DOHH2 (cell line): ENCODE measurements at regions not wholly inside any gene's neighbourhood (a gene's known extent, or its start where the extent isn't known, plus 50 kb on each side); places are given as distances from the start of the nearest gene placed in this dataset.
"Not testable (repeated sequence)": the region's sequence is repeated elsewhere in the genome, so short reads cannot be mapped to it uniquely, and the experiment has no call there.

Experiments
- H3F3A ChIP-seq: fragments of 200-600 bp; sonication (generic), shearing (Covaris generic); 2 replicates; pipeline ENCODE4 v1.6.0; 2016; ENCODE audit warnings: antibody characterized with exemption, mild to moderate bottlenecking; ENCODE audit not compliant: control insufficient read depth, insufficient read depth
- H3K27ac ChIP-seq: fragments of 200-600 bp; sonication (generic); 2 replicates; pipeline ENCODE4 v1.5.1; 2014; ENCODE audit warnings: low read depth, mild to moderate bottlenecking, low read length, moderate library complexity
- H3K27me3 ChIP-seq: fragments of 200-600 bp; sonication (generic); 2 replicates; pipeline ENCODE4 v1.6.1; 2014; ENCODE audit warnings: mild to moderate bottlenecking, low read length, mixed read lengths; ENCODE audit not compliant: control insufficient read depth
- H3K36me3 ChIP-seq: fragments of 200-600 bp; sonication (generic); 2 replicates; pipeline ENCODE4 v1.6.1; 2014; ENCODE audit warnings: mild to moderate bottlenecking, low read length, moderate library complexity, mixed read lengths; ENCODE audit not compliant: control insufficient read depth
- H3K4me1 ChIP-seq: fragments of 200-600 bp; sonication (generic); 2 replicates; pipeline ENCODE4 v1.6.1; 2014; ENCODE audit warnings: mild to moderate bottlenecking, low read length, mixed read lengths; ENCODE audit not compliant: control insufficient read depth
- H3K4me2 ChIP-seq: fragments of 200-600 bp; sonication (generic); 2 replicates; pipeline ENCODE4 v1.6.0; 2014; ENCODE audit warnings: mild to moderate bottlenecking, low read length, moderate library complexity
- H3K4me3 ChIP-seq: fragments of 200-600 bp; sonication (generic); 2 replicates; pipeline ENCODE4 v1.5.1; 2014; ENCODE audit warnings: mild to moderate bottlenecking, low read length, mixed read lengths
- H3K79me2 ChIP-seq: fragments of 200-600 bp; sonication (generic); 2 replicates; pipeline ENCODE4 v1.6.1; 2014; ENCODE audit warnings: mild to moderate bottlenecking, low read length, mixed read lengths; ENCODE audit not compliant: control insufficient read depth
- H3K9me2 ChIP-seq: fragments of 200-600 bp; sonication (generic); replicated peaks from 2 replicates; pipeline ENCODE4 v1.6.1; 2014; ENCODE audit warnings: mild to moderate bottlenecking, low read length, mixed read lengths; ENCODE audit not compliant: control insufficient read depth
- H3K9me3 ChIP-seq: fragments of 200-600 bp; sonication (generic); 2 replicates; pipeline ENCODE4 v1.6.1; 2014; ENCODE audit warnings: antibody characterized with exemption, low read length, mixed read lengths; ENCODE audit not compliant: control insufficient read depth, insufficient read depth
- H4K20me1 ChIP-seq: fragments of 200-600 bp; sonication (generic); 2 replicates; pipeline ENCODE4 v1.6.0; 2014; ENCODE audit warnings: low read depth, mild to moderate bottlenecking, antibody characterized with exemption, low read length, moderate library complexity; ENCODE audit not compliant: control insufficient read depth, insufficient read depth
- CTCF ChIP-seq: fragments of 200-600 bp; sonication (generic); IDR thresholded peaks from one replicate; pipeline ENCODE4 v1.5.1; 2014; ENCODE audit warnings: antibody characterized with exemption, mild to moderate bottlenecking, low read depth, low read length; ENCODE audit not compliant: poor library complexity, severe bottlenecking
- EZH2phosphoT487 ChIP-seq: fragments of 200-600 bp; sonication (generic); IDR thresholded peaks from 2 replicates; pipeline ENCODE4 v1.6.1; 2017; ENCODE audit warnings: borderline replicate concordance, mild to moderate bottlenecking, antibody characterized with exemption, low read length, moderate library complexity, mixed read lengths

- Histone ChIP-seq H3K4me3 (no peak overlapping the region), H3K4me2 (no peak overlapping the region), H3K27me3 (no peaks in the 10 kb centered on the region), H3K27ac (no peak overlapping the region), H3K79me2 (no peaks in the 10 kb centered on the region), H4K20me1 (no peaks in the 10 kb centered on the region), H3K4me1 (no peaks in the 10 kb centered on the region), H3K36me3 (no peaks in the 10 kb centered on the region), H3F3A (no peaks in the 10 kb centered on the region), H3K9me3 (no peaks in the 10 kb centered on the region), H3K9me2 (no peaks in the 10 kb centered on the region)
- no peak for TF ChIP-seq EZH2phosphoT487
- TF ChIP-seq CTCF: no peak
These were observed 200.4 kb upstream of the AVPR1A start for GRCh38 chr12:63351370-63351769.

- H3K4me2 ChIP-seq: no peak overlapping the region
- no peak overlapping the region for H3K4me3 ChIP-seq
- no peaks in the 10 kb centered on the region for H3F3A ChIP-seq
- no peaks in the 10 kb centered on the region for H3K27me3 ChIP-seq
- H3K9me3 ChIP-seq: no peaks in the 10 kb centered on the region
- no peaks in the 10 kb centered on the region for H3K79me2 ChIP-seq
- H4K20me1 ChIP-seq: no peaks in the 10 kb centered on the region
- no peaks in the 10 kb centered on the region for H3K4me1 ChIP-seq
- H3K9me2 ChIP-seq: no peaks in the 10 kb centered on the region
- TF ChIP-seq EZH2phosphoT487: no peak
- TF ChIP-seq CTCF: no peak
- H3K27ac ChIP-seq: no peak overlapping the region
- H3K36me3 ChIP-seq: no peaks in the 10 kb centered on the region
These were observed 197.6 kb upstream of the AVPR1A start for GRCh38 chr12:63348556-63348955.

GRCh38 chr12:63337158-63337557 is 186.2 kb upstream of the AVPR1A start:
- not testable (repeated sequence) for H3K79me2 ChIP-seq

GRCh38 chr12:63326260-63326659 is 175.3 kb upstream of the AVPR1A start:
- H3K4me3 ChIP-seq: no peak overlapping the region
- TF ChIP-seq EZH2phosphoT487 (no peak), CTCF (no peak)
- no peaks in the 10 kb centered on the region for H3K9me2 ChIP-seq
- H3K27me3 ChIP-seq: no peaks in the 10 kb centered on the region
- H3K79me2 ChIP-seq: no peaks in the 10 kb centered on the region
- H4K20me1 ChIP-seq: no peaks in the 10 kb centered on the region
- H3K4me1 ChIP-seq: no peaks in the 10 kb centered on the region
- no peak overlapping the region for H3K4me2 ChIP-seq
- no peak overlapping the region for H3K27ac ChIP-seq
- no peaks in the 10 kb centered on the region for H3K9me3 ChIP-seq
- H3K36me3 ChIP-seq: no peaks in the 10 kb centered on the region
- no peaks in the 10 kb centered on the region for H3F3A ChIP-seq

More at GRCh38 chr12:63337158-63337557, 186.2 kb upstream of the AVPR1A start:
- H3F3A ChIP-seq, H3K27me3 ChIP-seq, H3K9me2 ChIP-seq, H3K36me3 ChIP-seq, H4K20me1 ChIP-seq, H3K4me1 ChIP-seq, H3K4me3 ChIP-seq, H3K4me2 ChIP-seq, H3K9me3 ChIP-seq, H3K27ac ChIP-seq: not testable (repeated sequence)
